A549 (cell line): ENCODE measurements at regions not wholly inside any gene's neighbourhood (a gene's known extent, or its start where the extent isn't known, plus 50 kb on each side); places are given as distances from the start of the nearest gene placed in this dataset.

ENCODE experiments used
- ATAC-seq, 2 experiments: fragments of 200-7000 bp in 1 of 2; fragments of >200 bp in 1 of 2; cut with Nextera tagmentation in 1 of 2; cut with Tn5 transposase in 1 of 2; 3 replicates each; pipeline versions ENCODE4 v1.8.0 to v1.9.1; 2018 to 2020; ENCODE audit warnings: mild to moderate bottlenecking in 1 of 2, moderate library complexity in 1 of 2
- CTCF ChIA-PET: fragments of 300-600 bp; sonication (Branson Sonifier 250); formaldehyde crosslinking; extraction: SDS; loops from one replicate; lab custom pipeline; 2021; ENCODE audit warnings: antibody characterized with exemption, inconsistent platforms; lab: Yijun Ruan, JAX
- POLR2A ChIA-PET: fragments of 350-600 bp; formaldehyde crosslinking; extraction: SDS; loops from one replicate; lab custom pipeline; 2021; ENCODE audit warnings: antibody characterized with exemption, inconsistent platforms; lab: Yijun Ruan, JAX
- DNase-seq, 2 experiments: peaks; one replicate each; pipeline versions ENCODE4 v3.0.0 to v3.0.0-alpha.2; 2011 to 2016; ENCODE audit warnings: low read depth in 1 of 2, low spot score in 1 of 2
- FAIRE-seq: peaks from 2 replicates; lab custom pipeline; 2011; peaks lifted over from hg19 to GRCh38; lab: Jason Lieb, UNC
- H3K27ac ChIP-seq, 2 experiments: fragments of >200 bp; sonication (Bioruptor Twin); formaldehyde crosslinking; 3 replicates each; pipeline ENCODE4 v1.5.1; 2016 to 2017
- H3K4me1 ChIP-seq: fragments of >200 bp; sonication (Bioruptor Twin); formaldehyde crosslinking; 3 replicates; pipeline ENCODE4 v1.6.1; 2016
- H3K4me2 ChIP-seq: fragments of >200 bp; sonication (Bioruptor Twin); formaldehyde crosslinking; 3 replicates; pipeline ENCODE4 v1.6.1; 2016
- H3K4me3 ChIP-seq: fragments of >200 bp; sonication (Bioruptor Twin); formaldehyde crosslinking; 3 replicates; pipeline ENCODE4 v1.5.1; 2016
- H3K9me3 ChIP-seq: fragments of >200 bp; sonication (Bioruptor Twin); formaldehyde crosslinking; 3 replicates; pipeline ENCODE4 v1.6.1; 2016
- BCL3 ChIP-seq: fragments of >200 bp; sonication (Bioruptor Twin); formaldehyde crosslinking; IDR thresholded peaks from 3 replicates; pipeline ENCODE4 v1.6.1; 2016
- CBX8 ChIP-seq: fragments of 200-600 bp; sonication (generic); IDR thresholded peaks from 2 replicates; pipeline ENCODE4 v1.6.1; 2016
- CHD2 ChIP-seq: fragments of 150-350 bp; IDR thresholded peaks from 2 replicates; pipeline ENCODE4 v1.6.1; 2014; ENCODE audit warnings: low read length; ENCODE audit not compliant: partially characterized antibody
- EHMT2 ChIP-seq: fragments of 200-600 bp; sonication (generic); IDR thresholded peaks from 2 replicates; pipeline ENCODE4 v1.6.1; 2016; ENCODE audit warnings: antibody characterized with exemption, low read depth, mild to moderate bottlenecking, moderate library complexity
- EP300 ChIP-seq, 2 experiments: fragments of >200 bp; sonication (Bioruptor Twin); formaldehyde crosslinking; IDR thresholded peaks; 2 replicates in 1 of 2; 3 replicates in 1 of 2; pipeline ENCODE4 v1.6.1; 2016 to 2017
- FOSL2 ChIP-seq, 2 experiments: fragments of 450-650 bp in 1 of 2; fragments of >200 bp in 1 of 2; sonication (Bioruptor Twin) in 1 of 2; formaldehyde crosslinking; IDR thresholded peaks; 2 replicates each; pipeline versions ENCODE4 v1.5.0 to v1.6.1; 2016 to 2020; ENCODE audit warnings: mild to moderate bottlenecking in 1 of 2, moderate library complexity in 1 of 2
- GATA3 ChIP-seq: IDR thresholded peaks from 2 replicates; pipeline ENCODE4 v1.6.1; 2012; ENCODE audit warnings: borderline replicate concordance
- HDAC2 ChIP-seq: fragments of 200-600 bp; sonication (generic); IDR thresholded peaks from 2 replicates; pipeline ENCODE4 v1.6.1; 2016
- HEYL ChIP-seq: fragments of 250-450 bp; sonication (Bioruptor Pico); IDR thresholded peaks from 2 replicates; pipeline ENCODE4 v1.8.0; 2021; ENCODE audit warnings: mild to moderate bottlenecking, moderate library complexity
- HOXA7 ChIP-seq: fragments of 250-450 bp; sonication (Bioruptor Pico); IDR thresholded peaks from 2 replicates; pipeline ENCODE4 v1.5.0; 2020; ENCODE audit warnings: mild to moderate bottlenecking, moderate library complexity
- HOXB13 ChIP-seq: fragments of 250-450 bp; sonication (Bioruptor Pico); IDR thresholded peaks from 2 replicates; pipeline ENCODE4 v1.5.0; 2020; ENCODE audit warnings: low read depth, mild to moderate bottlenecking, moderate library complexity
- HOXB5 ChIP-seq: fragments of 250-450 bp; sonication (Bioruptor Pico); IDR thresholded peaks from 2 replicates; pipeline ENCODE4 v1.5.0; 2020; ENCODE audit warnings: mild to moderate bottlenecking, moderate library complexity
- KDM1A ChIP-seq: fragments of 200-600 bp; sonication (generic); IDR thresholded peaks from 2 replicates; pipeline ENCODE4 v1.6.1; 2016; ENCODE audit warnings: low read depth, mild to moderate bottlenecking
- MAZ ChIP-seq: fragments of 150-350 bp; IDR thresholded peaks from 2 replicates; pipeline ENCODE4 v1.6.1; 2014; ENCODE audit warnings: antibody characterized with exemption, low read depth, low read length, borderline replicate concordance
- NPAS2 ChIP-seq: fragments of 250-450 bp; sonication (Bioruptor Pico); IDR thresholded peaks from 2 replicates; pipeline ENCODE4 v1.8.0; 2022; ENCODE audit warnings: mild to moderate bottlenecking, moderate library complexity, borderline replicate concordance
- NR3C1 ChIP-seq: fragments of >200 bp; sonication (Bioruptor Twin); formaldehyde crosslinking; IDR thresholded peaks from 3 replicates; pipeline ENCODE4 v1.6.1; 2017
- POLR2A ChIP-seq: IDR thresholded peaks from 2 replicates; pipeline ENCODE4 v1.6.1; 2012; ENCODE audit warnings: mild to moderate bottlenecking, low read length
- RAD21 ChIP-seq, 2 experiments: fragments of >200 bp in 1 of 2; sonication (Bioruptor Twin) in 1 of 2; formaldehyde crosslinking in 1 of 2; IDR thresholded peaks in 1 of 2; conservative IDR thresholded peaks in 1 of 2; 2 replicates in 1 of 2; 3 replicates in 1 of 2; pipeline ENCODE4 v1.6.1; 2012 to 2018; ENCODE audit warnings: inconsistent platforms in 1 of 2
- RARB ChIP-seq: fragments of 250-450 bp; sonication (Bioruptor Pico); IDR thresholded peaks from 2 replicates; pipeline ENCODE4 v1.8.0; 2021; ENCODE audit warnings: mild to moderate bottlenecking, moderate library complexity
- RFX5 ChIP-seq: fragments of 450-650 bp; IDR thresholded peaks from 2 replicates; pipeline ENCODE4 v1.7.1; 2014; ENCODE audit warnings: antibody characterized with exemption, mild to moderate bottlenecking, moderate library complexity
- TFCP2L1 ChIP-seq: fragments of 250-450 bp; sonication (Bioruptor Pico); IDR thresholded peaks from 2 replicates; pipeline ENCODE4 v1.5.0; 2021; ENCODE audit warnings: mild to moderate bottlenecking
- TP53 ChIP-seq: fragments of 250-450 bp; sonication (Bioruptor Pico); IDR thresholded peaks from 2 replicates; pipeline ENCODE4 v1.5.0; 2021; ENCODE audit warnings: mild to moderate bottlenecking, moderate library complexity
- USF2 ChIP-seq: fragments of 450-650 bp; IDR thresholded peaks from 2 replicates; pipeline ENCODE4 v1.6.1; 2014; ENCODE audit warnings: antibody characterized with exemption
- ZFP36 ChIP-seq: fragments of 450-650 bp; IDR thresholded peaks from 2 replicates; pipeline ENCODE4 v1.6.1; 2014; ENCODE audit warnings: borderline replicate concordance; ENCODE audit not compliant: partially characterized antibody
- ZNF302 ChIP-seq: fragments of 250-450 bp; sonication (Bioruptor Pico); IDR thresholded peaks from 2 replicates; pipeline ENCODE4 v1.9.0; 2021; ENCODE audit warnings: inconsistent platforms, mild to moderate bottlenecking, moderate library complexity
- ZSCAN20 ChIP-seq: fragments of 250-450 bp; sonication (Bioruptor Pico); IDR thresholded peaks from 2 replicates; pipeline ENCODE4 v1.8.0; 2022; ENCODE audit warnings: mild to moderate bottlenecking, moderate library complexity
- WGBS: methylation state at CpG from one replicate; pipeline ENCODE4 v1.1.6; 2017; ENCODE audit errors: missing lambda C conversion rate; 5-methylcytosine and 5-hydroxymethylcytosine counted together

GRCh38 chr5:172530406-172530805, 76.1 kb upstream of the SH3PXD2B start:
- POLR2A ChIA-PET, result no interaction called here

GRCh38 chr5:172529896-172530295, 75.6 kb upstream of the SH3PXD2B start:
- ChIA-PET POLR2A (no interaction called here), CTCF (interaction anchor here (1.2 to 1.3 kb wide), 2 partner anchors 13 to 17 kb away, joined by 3 to 5 read pairs; no protein-coding TSS in a partner anchor)
- Histone ChIP-seq H3K4me3 (no peak overlapping the region), H3K4me2 (no peak overlapping the region), H3K4me1 (peaks cover 21% of the 10 kb centered on the region; the same call in 2 of the 3 replicates), H3K9me3 (peaks cover 6% of the 10 kb centered on the region), H3K27ac (no peak overlapping the region)
- FAIRE-seq, result no peak
- WGBS, result 45% methylated on average over 3 of the region's 3 CpGs
- TF ChIP-seq TP53 (CRISPR knock-in tag) (no peak), RAD21 (conservative IDR thresholded peaks at IDR 0.05 in 1 of 2, IDR thresholded peaks at IDR 0.05 in 1 of 2) (no peak), EP300 (IDR thresholded peaks at IDR 0.05) (no peak)
- no peak for ATAC-seq
- DNase-seq, result no peak

More at GRCh38 chr5:172530406-172530805, 76.1 kb upstream of the SH3PXD2B start:
- FAIRE-seq, result no peak
- ATAC-seq, result no peak
- TF ChIP-seq EHMT2, result no peak
- no peak for TF ChIP-seq HDAC2
- TF ChIP-seq HEYL (CRISPR knock-in tag), result no peak
- no peak for TF ChIP-seq FOSL2 (IDR thresholded peaks at IDR 0.05)
- no peak for TF ChIP-seq FOSL2 (CRISPR knock-in tag; IDR thresholded peaks at IDR 0.05)
- no peak for TF ChIP-seq HOXB13 (CRISPR knock-in tag)
- TF ChIP-seq ZFP36, result no peak
- no peak for TF ChIP-seq MAZ
- TF ChIP-seq CHD2, result no peak
- TF ChIP-seq HOXA7 (CRISPR knock-in tag), result no peak
- no peak for TF ChIP-seq KDM1A
- no peak for TF ChIP-seq ZNF302 (CRISPR knock-in tag)
- no peak for TF ChIP-seq HOXB5
- no peak for TF ChIP-seq ZSCAN20 (CRISPR knock-in tag)
- no peak for TF ChIP-seq POLR2A
- no peak for TF ChIP-seq CBX8
- no peak for TF ChIP-seq RFX5
- no peak for TF ChIP-seq NPAS2 (CRISPR knock-in tag)
- TF ChIP-seq GATA3, result no peak
- TF ChIP-seq NR3C1, result no peak
- peaks cover 6% of the 10 kb centered on the region for H3K9me3 ChIP-seq
- H3K4me3 ChIP-seq, result no peak overlapping the region
- H3K27ac ChIP-seq, result no peak overlapping the region
- WGBS, result 73% methylated on average over 8 of the region's 8 CpGs
- DNase-seq, result no peak
- H3K4me1 ChIP-seq, result peaks cover 21% of the 10 kb centered on the region; the same call in 2 of the 3 replicates
- CTCF ChIA-PET, result no interaction called here
- H3K4me2 ChIP-seq, result no peak overlapping the region

- no peak for FAIRE-seq
- peaks cover 6% of the 10 kb centered on the region for H3K9me3 ChIP-seq
- TF ChIP-seq FOSL2 (IDR thresholded peaks at IDR 0.05) (no peak), FOSL2 (CRISPR knock-in tag; IDR thresholded peaks at IDR 0.05) (no peak), TFCP2L1 (CRISPR knock-in tag) (no peak), RARB (CRISPR knock-in tag) (no peak), USF2 (peak; percentile 92), BCL3 (no peak)
- TF ChIP-seq, all 56 proteins: peak for 1
- Histone ChIP-seq H3K4me3 (no peak overlapping the region), H3K27ac (no peak overlapping the region), H3K4me1 (peaks cover 8% of the 10 kb centered on the region; the same call in 2 of the 3 replicates), H3K4me2 (no peak overlapping the region)
- ATAC-seq, result peak in 1 of 2 experiments; percentile 48; a peak in 2 of 6 replicates
- peak in 1 of 2 experiments; percentile 28 for DNase-seq
- WGBS, result 25% methylated on average over 3 of the region's 3 CpGs
- ChIA-PET POLR2A (no interaction called here), CTCF (interaction anchor here (0.6 to 1.3 kb wide), 3 partner anchors 14 to 659 kb away, joined by 3 to 5 read pairs (median 3); no protein-coding TSS in a partner anchor)
Observed at GRCh38 chr5:172528440-172528839, 74.1 kb upstream of the SH3PXD2B start.
